Neural cell (in vitro differentiated cells): ENCODE measurements at regions not wholly inside any gene's neighbourhood (a gene's known extent, or its start where the extent isn't known, plus 50 kb on each side); places are given as distances from the start of the nearest gene placed in this dataset.

Source experiments
- H2AFZ ChIP-seq: fragments of 200-600, 300-800 bp; sonication (generic), shearing (Covaris generic); 2 replicates; pipeline ENCODE4 v1.6.0; 2014; ENCODE audit warnings: low read depth, mild to moderate bottlenecking, antibody characterized with exemption, low read length, moderate library complexity
- H3F3A ChIP-seq: fragments of 200-600 bp; shearing (Covaris generic); 2 replicates; pipeline ENCODE4 v1.6.1; 2016; ENCODE audit warnings: mild to moderate bottlenecking, moderate library complexity, mixed read lengths, antibody characterized with exemption, low read length; ENCODE audit not compliant: insufficient read depth, poor library complexity, severe bottlenecking
- H3K27ac ChIP-seq: fragments of 200-600, 300-800 bp; sonication (generic), shearing (Covaris generic); 2 replicates; pipeline ENCODE4 v1.5.1; 2014; ENCODE audit warnings: mild to moderate bottlenecking, low read length, moderate library complexity
- H3K27me3 ChIP-seq: fragments of 300-800, 200-600 bp; sonication (generic), shearing (Covaris generic); 2 replicates; pipeline ENCODE4 v1.6.0; 2014; ENCODE audit warnings: mild to moderate bottlenecking, low read depth, low read length, moderate library complexity; ENCODE audit not compliant: insufficient read depth
- H3K36me3 ChIP-seq: fragments of 300-800, 200-600 bp; sonication (generic), shearing (Covaris generic); 2 replicates; pipeline ENCODE4 v1.5.1; 2014; ENCODE audit warnings: mild to moderate bottlenecking, antibody characterized with exemption, low read length, moderate library complexity; ENCODE audit not compliant: insufficient read depth
- H3K4me2 ChIP-seq: fragments of 300-800, 200-600 bp; sonication (generic), shearing (Covaris generic); 2 replicates; pipeline ENCODE4 v1.6.0; 2014; ENCODE audit warnings: mild to moderate bottlenecking, low read length
- H3K4me3 ChIP-seq: fragments of 300-800, 200-600 bp; sonication (generic), shearing (Covaris generic); 2 replicates; pipeline ENCODE4 v1.5.1; 2014; ENCODE audit warnings: mild to moderate bottlenecking, low read length, moderate library complexity
- H3K79me2 ChIP-seq: fragments of 200-600 bp; shearing (Covaris generic); replicated peaks from 2 replicates; pipeline ENCODE4 v1.6.0; 2014; ENCODE audit warnings: mild to moderate bottlenecking, low read length, moderate library complexity; ENCODE audit not compliant: insufficient read depth
- H3K9ac ChIP-seq: fragments of 300-800, 200-600 bp; sonication (generic), shearing (Covaris generic); 2 replicates; pipeline ENCODE4 v1.6.1; 2016; ENCODE audit warnings: mild to moderate bottlenecking, low read length, mixed read lengths
- H3K9me2 ChIP-seq: fragments of 200-600 bp; shearing (Covaris generic); 2 replicates; pipeline ENCODE4 v1.6.1; 2016; ENCODE audit warnings: mild to moderate bottlenecking, low read length, mixed read lengths; ENCODE audit not compliant: insufficient read depth
- H3K9me3 ChIP-seq: fragments of 200-600, 300-800 bp; sonication (generic), shearing (Covaris generic); 2 replicates; pipeline ENCODE4 v1.6.1; 2016; ENCODE audit warnings: mild to moderate bottlenecking, mixed run types, low read length, moderate library complexity, mixed read lengths
- H4K20me1 ChIP-seq: fragments of 200-600 bp; shearing (Covaris generic); 2 replicates; pipeline ENCODE4 v1.6.1; 2016; ENCODE audit warnings: mild to moderate bottlenecking, mixed run types; ENCODE audit not compliant: insufficient read depth
- EP300 ChIP-seq: fragments of 450-650 bp; conservative IDR thresholded peaks from 2 replicates; pipeline ENCODE4 v1.6.1; 2014; ENCODE audit warnings: antibody characterized with exemption, mild to moderate bottlenecking, moderate library complexity; ENCODE audit not compliant: poor library complexity, severe bottlenecking
- EZH2 ChIP-seq: fragments of 200-600, 300-800 bp; shearing (Covaris generic), sonication (generic); IDR thresholded peaks from 2 replicates; pipeline ENCODE4 v1.6.1; 2014; ENCODE audit warnings: antibody characterized with exemption, low read length, borderline replicate concordance, mild to moderate bottlenecking; ENCODE audit not compliant: insufficient read depth, poor library complexity, severe bottlenecking
- MXI1 ChIP-seq: fragments of 450-650 bp; conservative IDR thresholded peaks from 2 replicates; pipeline ENCODE4 v1.6.1; 2014; ENCODE audit warnings: antibody characterized with exemption, mild to moderate bottlenecking; ENCODE audit not compliant: poor library complexity, severe bottlenecking
- RAD21 ChIP-seq: fragments of 450-650 bp; conservative IDR thresholded peaks from 2 replicates; pipeline ENCODE4 v1.6.1; 2014; ENCODE audit warnings: antibody characterized with exemption, mild to moderate bottlenecking, moderate library complexity
- REST ChIP-seq: IDR thresholded peaks from 2 replicates; pipeline ENCODE4 v1.6.1; 2012; ENCODE audit warnings: borderline replicate concordance
- SMC3 ChIP-seq: fragments of 450-650 bp; conservative IDR thresholded peaks from 2 replicates; pipeline ENCODE4 v1.6.1; 2014; ENCODE audit warnings: antibody characterized with exemption, mild to moderate bottlenecking, moderate library complexity; ENCODE audit not compliant: poor library complexity
- TAF1 ChIP-seq: IDR thresholded peaks from 2 replicates; pipeline ENCODE4 v1.6.1; 2012; ENCODE audit warnings: low read depth
- TF ChIP-seq, protein P1 (sequence below): fragments of 450-650 bp; IDR thresholded peaks from 2 replicates; pipeline ENCODE4 v1.5.1; 2014; ENCODE audit warnings: antibody characterized with exemption, mild to moderate bottlenecking, moderate library complexity; ENCODE audit not compliant: poor library complexity, severe bottlenecking

DNA sequence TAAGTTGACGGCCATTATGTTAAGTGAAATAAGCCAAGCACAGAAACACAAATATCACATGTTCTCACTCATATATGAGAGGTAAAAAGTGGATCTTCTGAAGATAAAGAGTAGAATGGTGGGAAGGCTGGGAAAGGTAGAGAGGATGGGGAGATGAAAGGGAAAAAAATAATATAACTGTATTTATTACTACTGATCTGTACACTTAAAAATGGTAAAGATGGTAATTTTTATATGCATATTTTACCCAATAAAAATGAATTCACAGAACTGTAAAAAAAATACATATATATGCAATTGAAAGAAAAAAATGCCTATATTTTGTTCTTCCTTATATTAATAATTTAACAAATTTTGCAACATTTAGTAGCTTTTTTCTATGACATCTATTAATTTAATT is 694.4 kb upstream of the MARCKS start:
- no peak overlapping the region for H3K4me3 ChIP-seq
- no peak overlapping the region for H3K4me2 ChIP-seq
- H3K9me2 ChIP-seq, result no peaks in the 10 kb centered on the region
- no peak overlapping the region for H3K9ac ChIP-seq
- H4K20me1 ChIP-seq, result no peaks in the 10 kb centered on the region
- no peaks in the 10 kb centered on the region for H3K36me3 ChIP-seq
- H2AFZ ChIP-seq, result no peak overlapping the region
- no peaks in the 10 kb centered on the region for H3F3A ChIP-seq
- H3K27me3 ChIP-seq, result no peaks in the 10 kb centered on the region
- no peak overlapping the region for H3K27ac ChIP-seq
- no peaks in the 10 kb centered on the region for H3K9me3 ChIP-seq
- TF ChIP-seq, protein P1, sequence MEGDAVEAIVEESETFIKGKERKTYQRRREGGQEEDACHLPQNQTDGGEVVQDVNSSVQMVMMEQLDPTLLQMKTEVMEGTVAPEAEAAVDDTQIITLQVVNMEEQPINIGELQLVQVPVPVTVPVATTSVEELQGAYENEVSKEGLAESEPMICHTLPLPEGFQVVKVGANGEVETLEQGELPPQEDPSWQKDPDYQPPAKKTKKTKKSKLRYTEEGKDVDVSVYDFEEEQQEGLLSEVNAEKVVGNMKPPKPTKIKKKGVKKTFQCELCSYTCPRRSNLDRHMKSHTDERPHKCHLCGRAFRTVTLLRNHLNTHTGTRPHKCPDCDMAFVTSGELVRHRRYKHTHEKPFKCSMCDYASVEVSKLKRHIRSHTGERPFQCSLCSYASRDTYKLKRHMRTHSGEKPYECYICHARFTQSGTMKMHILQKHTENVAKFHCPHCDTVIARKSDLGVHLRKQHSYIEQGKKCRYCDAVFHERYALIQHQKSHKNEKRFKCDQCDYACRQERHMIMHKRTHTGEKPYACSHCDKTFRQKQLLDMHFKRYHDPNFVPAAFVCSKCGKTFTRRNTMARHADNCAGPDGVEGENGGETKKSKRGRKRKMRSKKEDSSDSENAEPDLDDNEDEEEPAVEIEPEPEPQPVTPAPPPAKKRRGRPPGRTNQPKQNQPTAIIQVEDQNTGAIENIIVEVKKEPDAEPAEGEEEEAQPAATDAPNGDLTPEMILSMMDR, result no peak
- no peak for TF ChIP-seq MXI1
- no peaks in the 10 kb centered on the region for H3K79me2 ChIP-seq

DNA sequence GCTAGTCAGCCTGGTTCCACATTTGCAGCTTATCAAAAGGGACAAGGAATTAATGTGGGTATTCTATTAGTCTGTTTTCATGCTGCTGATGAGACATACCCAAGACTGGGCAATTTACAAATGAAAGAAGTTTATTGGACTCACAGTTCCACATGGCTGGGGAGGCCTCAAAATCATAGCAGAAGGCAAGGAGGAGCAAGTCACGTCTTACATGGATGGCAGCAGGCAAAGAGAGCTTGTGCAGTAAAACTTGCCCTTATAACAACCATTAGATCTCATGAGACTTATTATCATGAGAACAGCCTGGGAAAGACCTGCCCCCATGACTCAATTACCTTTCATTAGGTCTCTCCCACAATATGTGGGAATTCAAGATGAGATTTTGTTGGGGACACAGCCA is 689.1 kb upstream of the MARCKS start:
- H3K4me3 ChIP-seq, result no peak overlapping the region
- H3K9me2 ChIP-seq, result no peaks in the 10 kb centered on the region
- H3K36me3 ChIP-seq, result no peaks in the 10 kb centered on the region
- H3K27ac ChIP-seq, result no peak overlapping the region
- H3F3A ChIP-seq, result no peaks in the 10 kb centered on the region
- TF ChIP-seq EP300, result no peak
- TF ChIP-seq, protein P1, result no peak
- no peak for TF ChIP-seq MXI1
- no peak for TF ChIP-seq EZH2
- TF ChIP-seq RAD21, result no peak
- H4K20me1 ChIP-seq, result no peaks in the 10 kb centered on the region
- H3K27me3 ChIP-seq, result no peaks in the 10 kb centered on the region
- no peak overlapping the region for H3K9ac ChIP-seq
- H3K9me3 ChIP-seq, result no peaks in the 10 kb centered on the region
- H3K4me2 ChIP-seq, result no peak overlapping the region
- no peaks in the 10 kb centered on the region for H3K79me2 ChIP-seq
- no peak overlapping the region for H2AFZ ChIP-seq

- no peaks in the 10 kb centered on the region for H3K27me3 ChIP-seq
- no peaks in the 10 kb centered on the region for H4K20me1 ChIP-seq
- no peaks in the 10 kb centered on the region for H3K9me2 ChIP-seq
- H3K79me2 ChIP-seq, result no peaks in the 10 kb centered on the region
- H3K9me3 ChIP-seq, result no peaks in the 10 kb centered on the region
- no peak overlapping the region for H3K4me2 ChIP-seq
- H3K4me3 ChIP-seq, result no peak overlapping the region
- no peaks in the 10 kb centered on the region for H3F3A ChIP-seq
- H3K9ac ChIP-seq, result no peak overlapping the region
- no peaks in the 10 kb centered on the region for H3K36me3 ChIP-seq
- no peak overlapping the region for H3K27ac ChIP-seq
- H2AFZ ChIP-seq, result no peak overlapping the region
- no peak for TF ChIP-seq REST
- TF ChIP-seq SMC3, result no peak
- TF ChIP-seq TAF1, result no peak
- TF ChIP-seq EZH2, result no peak
- TF ChIP-seq, protein P1, result no peak
- TF ChIP-seq EP300, result no peak
Observed at GRCh38 chr6:113169484-113169883, 687.7 kb upstream of the MARCKS start.
